ENCODE measurements at regions not wholly inside any gene's neighbourhood (a gene's known extent, or its start where the extent isn't known, plus 50 kb on each side); places are given as distances from the start of the nearest gene placed in this dataset.

GRCh38 chr11:134655189-134655989 is 243.3 kb upstream of the B3GAT1 start:
- TF ChIP-seq POLR2A (IDR thresholded peaks at IDR 0.05) (no peak), CTCF (IDR thresholded peaks at IDR 0.05) (no peak)

Measured in body of pancreas (tissue), 4 donors.